Mesenchymal stem cell (in vitro differentiated cells and primary cell): ENCODE measurements at regions not wholly inside any gene's neighbourhood (a gene's known extent, or its start where the extent isn't known, plus 50 kb on each side); places are given as distances from the start of the nearest gene placed in this dataset.

Experiments used
- DNase-seq: peaks from one replicate; pipeline ENCODE4 v3.0.0-alpha.2; 2013
- H2AFZ ChIP-seq: one replicate; pipeline ENCODE4 v1.6.1; 2013; ENCODE audit warnings: low read depth, mild to moderate bottlenecking, control low read depth, inconsistent platforms, low read length, moderate library complexity
- H2AK5ac ChIP-seq: 2 replicates; pipeline ENCODE4 v1.6.1; 2013; ENCODE audit warnings: low read length, moderate library complexity, mild to moderate bottlenecking, inconsistent platforms; ENCODE audit not compliant: severe bottlenecking
- H2BK120ac ChIP-seq: one replicate; pipeline ENCODE4 v1.6.1; 2013; ENCODE audit warnings: low read depth, mild to moderate bottlenecking, inconsistent platforms, low read length, moderate library complexity
- H2BK12ac ChIP-seq, 2 experiments: one replicate each; pipeline ENCODE4 v1.6.1; 2013; ENCODE audit warnings: inconsistent platforms in 2 of 2, low read length in 2 of 2, mild to moderate bottlenecking in 2 of 2, moderate library complexity in 2 of 2, control low read depth in 1 of 2
- H2BK15ac ChIP-seq: one replicate; pipeline ENCODE4 v1.6.1; 2013; ENCODE audit warnings: mild to moderate bottlenecking, low read depth, inconsistent platforms; ENCODE audit not compliant: poor library complexity, severe bottlenecking
- H2BK5ac ChIP-seq: 2 replicates; pipeline ENCODE4 v1.6.1; 2013; ENCODE audit warnings: low read depth, mild to moderate bottlenecking, low read length, control low read depth, inconsistent platforms; ENCODE audit not compliant: poor library complexity, severe bottlenecking
- H3K14ac ChIP-seq, 2 experiments: one replicate each; pipeline ENCODE4 v1.6.1; 2013; ENCODE audit warnings: inconsistent platforms in 2 of 2, low read length in 2 of 2, control low read depth in 1 of 2, mild to moderate bottlenecking in 1 of 2, moderate library complexity in 1 of 2
- H3K18ac ChIP-seq, 2 experiments: one replicate each; pipeline ENCODE4 v1.6.1; 2013; ENCODE audit warnings: inconsistent platforms in 2 of 2, low read length in 2 of 2, control low read depth in 1 of 2, low read depth in 1 of 2, mild to moderate bottlenecking in 1 of 2
- H3K23ac ChIP-seq, 2 experiments: one replicate each; pipeline ENCODE4 v1.6.1; 2013; ENCODE audit warnings: inconsistent platforms in 2 of 2, low read length in 2 of 2, mild to moderate bottlenecking in 2 of 2, moderate library complexity in 2 of 2, control low read depth in 1 of 2
- H3K27ac ChIP-seq: 2 replicates; pipeline ENCODE4 v1.5.1; 2013; ENCODE audit warnings: mild to moderate bottlenecking, moderate library complexity, low read length, control low read depth, inconsistent platforms; ENCODE audit not compliant: poor library complexity, severe bottlenecking
- H3K27me3 ChIP-seq, 2 experiments: 2 replicates each; pipeline versions ENCODE4 v1.6.1 to v1.7.0; 2013; ENCODE audit warnings: low read length in 2 of 2, mild to moderate bottlenecking in 2 of 2, moderate library complexity in 2 of 2, control low read depth in 1 of 2, inconsistent platforms in 1 of 2; ENCODE audit not compliant: control insufficient read depth in 1 of 2, insufficient read depth in 1 of 2
- H3K36me3 ChIP-seq, 2 experiments: 2 replicates each; pipeline versions ENCODE4 v1.6.1 to v1.7.0; 2013; ENCODE audit warnings: low read length in 2 of 2, control low read depth in 1 of 2, inconsistent platforms in 1 of 2, low read depth in 1 of 2, mild to moderate bottlenecking in 1 of 2; ENCODE audit not compliant: insufficient read depth in 2 of 2, control insufficient read depth in 1 of 2
- H3K4ac ChIP-seq, 2 experiments: one replicate each; pipeline ENCODE4 v1.6.1; 2013; ENCODE audit warnings: inconsistent platforms in 2 of 2, low read length in 2 of 2, mild to moderate bottlenecking in 2 of 2, moderate library complexity in 2 of 2, control low read depth in 1 of 2, low read depth in 1 of 2
- H3K4me1 ChIP-seq: 2 replicates; pipeline ENCODE4 v1.6.1; 2013; ENCODE audit warnings: low read depth, low read length, control low read depth; ENCODE audit not compliant: control insufficient read depth, insufficient read depth
- H3K4me2 ChIP-seq: 2 replicates; pipeline ENCODE4 v1.6.1; 2013; ENCODE audit warnings: low read length, mild to moderate bottlenecking, inconsistent platforms; ENCODE audit not compliant: poor library complexity, severe bottlenecking
- H3K4me3 ChIP-seq, 2 experiments: 2 replicates each; pipeline versions ENCODE4 v1.5.1 to v1.7.0; 2013; ENCODE audit warnings: low read length in 2 of 2, mild to moderate bottlenecking in 2 of 2, control low read depth in 1 of 2, low read depth in 1 of 2; ENCODE audit not compliant: insufficient read depth in 1 of 2
- H3K79me1 ChIP-seq: replicated peaks from 2 replicates; pipeline ENCODE4 v1.6.1; 2013; ENCODE audit warnings: mild to moderate bottlenecking, control low read depth, low read length, inconsistent platforms; ENCODE audit not compliant: poor library complexity, severe bottlenecking
- H3K9ac ChIP-seq: 2 replicates; pipeline ENCODE4 v1.7.0; 2013; ENCODE audit warnings: mild to moderate bottlenecking, low read length, moderate library complexity
- H3K9me3 ChIP-seq: 2 replicates; pipeline ENCODE4 v1.7.0; 2013; ENCODE audit warnings: mild to moderate bottlenecking, low read length; ENCODE audit not compliant: control insufficient read depth
- H4K8ac ChIP-seq: one replicate; pipeline ENCODE4 v1.6.1; 2013; ENCODE audit warnings: inconsistent platforms, mild to moderate bottlenecking, low read length, moderate library complexity
- H4K91ac ChIP-seq: one replicate; pipeline ENCODE4 v1.6.1; 2013; ENCODE audit warnings: mild to moderate bottlenecking, low read length, inconsistent platforms
- WGBS: methylation state at CpG from one replicate; pipeline ENCODE4 v1.1.7; 2013; ENCODE audit warnings: mixed read lengths; 5-methylcytosine and 5-hydroxymethylcytosine counted together

DNA sequence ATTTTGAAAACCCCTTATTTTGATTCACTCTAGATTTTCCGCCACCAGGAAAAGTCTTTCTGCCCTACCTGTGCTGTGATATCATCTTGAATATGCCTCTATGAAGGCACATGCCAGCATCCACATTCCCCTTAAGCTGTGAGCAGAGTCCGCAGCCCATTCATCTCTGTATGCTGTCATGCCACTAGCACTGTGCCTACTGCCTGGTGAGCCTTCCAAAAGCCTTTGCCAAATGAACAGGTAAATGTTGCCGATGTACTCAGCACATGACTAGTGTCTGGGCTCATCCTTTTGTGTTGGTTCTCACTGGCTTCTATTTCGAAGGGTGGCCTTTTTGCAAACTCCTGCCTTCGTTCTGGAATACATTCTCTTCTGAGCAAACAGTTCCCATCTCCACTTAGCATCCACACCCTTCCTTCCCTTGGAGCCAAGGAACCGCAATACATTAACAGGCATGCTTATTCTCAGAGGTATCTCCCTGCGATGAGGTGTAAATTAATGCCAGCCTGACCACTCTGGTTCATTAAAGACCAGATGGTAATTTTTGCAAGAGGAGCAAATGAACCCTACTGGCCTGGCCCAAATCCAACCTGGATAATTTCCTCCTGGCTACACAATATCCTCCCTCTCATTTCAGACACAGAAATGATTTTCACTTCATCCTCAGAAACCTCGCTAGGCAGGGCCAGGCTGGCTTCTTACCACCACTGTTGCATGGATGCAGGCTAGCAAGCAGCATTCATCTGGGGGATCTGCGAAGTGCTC is 339.7 kb upstream of the NFE2L3 start:
- no peaks in the 10 kb centered on the region for H3K36me3 ChIP-seq
- H3K4me1 ChIP-seq, result no peaks in the 10 kb centered on the region
- no peak overlapping the region for H4K91ac ChIP-seq
- no peak overlapping the region for H3K14ac ChIP-seq
- H2BK12ac ChIP-seq, result no peak overlapping the region
- H3K27ac ChIP-seq, result no peak overlapping the region
- no peak overlapping the region for H3K4me2 ChIP-seq
- H3K4me3 ChIP-seq, result no peak overlapping the region
- H3K23ac ChIP-seq, result no peak overlapping the region
- H4K8ac ChIP-seq, result no peak overlapping the region
- no peaks in the 10 kb centered on the region for H3K9me3 ChIP-seq
- H3K9ac ChIP-seq, result no peak overlapping the region
- H2BK15ac ChIP-seq, result no peak overlapping the region
- H2BK5ac ChIP-seq, result no peak overlapping the region
- H3K79me1 ChIP-seq, result no peaks in the 10 kb centered on the region
- no peak overlapping the region for H2BK120ac ChIP-seq
- H2AK5ac ChIP-seq, result no peak overlapping the region
- H3K18ac ChIP-seq, result no peak overlapping the region
- no peak overlapping the region for H2AFZ ChIP-seq
- H3K4ac ChIP-seq, result no peak overlapping the region
- H3K27me3 ChIP-seq, result no peaks in the 10 kb centered on the region
- 91% methylated on average over 9 of the region's 9 CpGs for WGBS
- DNase-seq, result no peak

- Histone ChIP-seq H3K9me3 (peaks cover 4% of the 10 kb centered on the region), H2AFZ (no peak overlapping the region), H2BK5ac (no peak overlapping the region), H3K4ac (no peak overlapping the region), H2AK5ac (no peak overlapping the region), H3K27me3 (no peaks in the 10 kb centered on the region), H2BK15ac (no peak overlapping the region), H3K4me1 (no peaks in the 10 kb centered on the region), H3K27ac (no peak overlapping the region), H3K23ac (no peak overlapping the region), H3K36me3 (no peaks in the 10 kb centered on the region), H3K9ac (no peak overlapping the region), H3K4me2 (no peak overlapping the region), H3K14ac (no peak overlapping the region), H3K4me3 (no peak overlapping the region), H3K18ac (no peak overlapping the region), H2BK12ac (no peak overlapping the region), H3K79me1 (no peaks in the 10 kb centered on the region), H4K91ac (no peak overlapping the region), H2BK120ac (no peak overlapping the region), H4K8ac (no peak overlapping the region)
- 84% methylated on average over 6 of the region's 6 CpGs for WGBS
- DNase-seq, result no peak
These were observed 338.6 kb upstream of the NFE2L3 start for GRCh38 chr7:25813381-25813780.

- H2BK15ac ChIP-seq, result no peak overlapping the region
- H3K79me1 ChIP-seq, result no peaks in the 10 kb centered on the region
- no peak overlapping the region for H3K4me2 ChIP-seq
- no peak overlapping the region for H2AFZ ChIP-seq
- H2AK5ac ChIP-seq, result no peak overlapping the region
- H4K91ac ChIP-seq, result no peak overlapping the region
- no peak overlapping the region for H3K9ac ChIP-seq
- no peak overlapping the region for H3K23ac ChIP-seq
- H3K36me3 ChIP-seq, result no peaks in the 10 kb centered on the region
- no peak overlapping the region for H2BK12ac ChIP-seq
- no peak overlapping the region for H3K14ac ChIP-seq
- no peak for DNase-seq
- H3K4ac ChIP-seq, result no peak overlapping the region
- 78% methylated on average over 2 of the region's 2 CpGs for WGBS
- no peak overlapping the region for H2BK5ac ChIP-seq
- no peaks in the 10 kb centered on the region for H3K27me3 ChIP-seq
- H3K4me1 ChIP-seq, result no peaks in the 10 kb centered on the region
- no peak overlapping the region for H2BK120ac ChIP-seq
- H3K27ac ChIP-seq, result no peak overlapping the region
- H3K9me3 ChIP-seq, result peaks cover 4% of the 10 kb centered on the region
- no peak overlapping the region for H3K4me3 ChIP-seq
- H4K8ac ChIP-seq, result no peak overlapping the region
- no peak overlapping the region for H3K18ac ChIP-seq
These were observed 336.3 kb upstream of the NFE2L3 start for GRCh38 chr7:25815711-25816110.

- H2BK5ac ChIP-seq, result no peak overlapping the region
- WGBS, result 78% methylated on average over 3 of the region's 5 CpGs
- H4K8ac ChIP-seq, result no peak overlapping the region
- no peak overlapping the region for H3K9ac ChIP-seq
- H3K23ac ChIP-seq, result no peak overlapping the region
- H2AFZ ChIP-seq, result no peak overlapping the region
- H2BK12ac ChIP-seq, result no peak overlapping the region
- no peak overlapping the region for H3K4me3 ChIP-seq
- H3K14ac ChIP-seq, result no peak overlapping the region
- no peak overlapping the region for H2BK15ac ChIP-seq
- no peaks in the 10 kb centered on the region for H3K79me1 ChIP-seq
- H2AK5ac ChIP-seq, result no peak overlapping the region
- H3K36me3 ChIP-seq, result no peaks in the 10 kb centered on the region
- no peak overlapping the region for H4K91ac ChIP-seq
- no peak overlapping the region for H3K18ac ChIP-seq
- DNase-seq, result no peak
- H3K27me3 ChIP-seq, result peaks cover 0 to 3% of the 10 kb centered on the region in 2 experiments
- H2BK120ac ChIP-seq, result no peak overlapping the region
- peaks cover 4% of the 10 kb centered on the region for H3K9me3 ChIP-seq
- no peak overlapping the region for H3K27ac ChIP-seq
- no peaks in the 10 kb centered on the region for H3K4me1 ChIP-seq
- H3K4me2 ChIP-seq, result no peak overlapping the region
- no peak overlapping the region for H3K4ac ChIP-seq
These were observed 331.5 kb upstream of the NFE2L3 start for GRCh38 chr7:25820432-25821040.
